SK-MEL-5 (cell line): ENCODE measurements at regions not wholly inside any gene's neighbourhood (a gene's known extent, or its start where the extent isn't known, plus 50 kb on each side); places are given as distances from the start of the nearest gene placed in this dataset.
A peak's percentile ranks its signal among the peaks of the same experiment; 100 is the strongest.
"Not testable (repeated sequence)": the region's sequence is repeated elsewhere in the genome, so short reads cannot be mapped to it uniquely, and the experiment has no call there.

Source experiments
- DNase-seq: peaks from one replicate; pipeline ENCODE4 v3.0.0-alpha.2; 2016; ENCODE audit warnings: low read depth, low spot score
- in situ Hi-C: cut with HindIII; loops from 2 replicates; pipeline ENCODE4 v1.10.0; 2016; ENCODE audit warnings: low sequenced_read_pairs, high pct_unique_total_duplicates, low pct_unique_long_range_greater_than_20kb

DNA sequence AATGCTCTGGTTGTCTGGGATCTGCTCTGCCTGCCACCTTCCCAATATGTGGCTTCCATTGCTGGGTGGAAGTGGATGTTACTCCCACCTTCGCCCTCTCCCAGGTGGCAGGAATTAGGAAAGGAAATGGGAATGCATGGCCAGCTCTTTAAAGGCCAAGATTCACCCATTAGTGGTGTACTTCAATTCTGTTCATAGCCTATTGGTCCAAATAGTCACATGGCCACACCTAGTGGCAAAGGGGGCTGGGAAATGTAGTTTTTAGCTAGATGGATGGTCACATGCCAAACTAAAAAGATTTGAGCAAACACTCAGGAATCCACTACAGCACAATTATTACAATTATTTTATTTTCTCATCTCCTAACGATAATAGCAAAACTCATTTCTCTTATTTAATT, 135.1 kb downstream of the NPY start:
- in situ Hi-C loops = no loop called here
- peak; percentile 55 for DNase-seq

DNA sequence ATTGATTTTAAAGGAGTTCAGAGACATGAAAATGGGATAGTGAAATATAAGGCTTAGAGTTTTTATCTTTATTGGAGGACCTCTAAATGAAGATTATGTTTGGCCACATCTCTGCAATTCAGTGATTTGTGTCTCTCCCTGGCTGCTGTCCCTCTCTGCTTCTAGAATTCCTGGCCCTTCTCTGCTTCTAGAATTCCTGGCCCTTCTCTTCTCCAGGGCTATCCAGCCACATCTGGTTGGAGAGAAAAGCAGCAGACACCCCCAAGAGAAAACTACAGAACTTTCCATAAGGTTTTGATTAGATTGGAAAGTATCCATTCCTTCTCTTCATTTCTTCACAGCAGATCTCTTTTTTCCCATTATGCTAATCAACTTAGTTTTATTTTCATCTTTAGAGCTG, 135.5 kb downstream of the NPY start:
- in situ Hi-C loops = no loop called here
- DNase-seq = no peak

DNA sequence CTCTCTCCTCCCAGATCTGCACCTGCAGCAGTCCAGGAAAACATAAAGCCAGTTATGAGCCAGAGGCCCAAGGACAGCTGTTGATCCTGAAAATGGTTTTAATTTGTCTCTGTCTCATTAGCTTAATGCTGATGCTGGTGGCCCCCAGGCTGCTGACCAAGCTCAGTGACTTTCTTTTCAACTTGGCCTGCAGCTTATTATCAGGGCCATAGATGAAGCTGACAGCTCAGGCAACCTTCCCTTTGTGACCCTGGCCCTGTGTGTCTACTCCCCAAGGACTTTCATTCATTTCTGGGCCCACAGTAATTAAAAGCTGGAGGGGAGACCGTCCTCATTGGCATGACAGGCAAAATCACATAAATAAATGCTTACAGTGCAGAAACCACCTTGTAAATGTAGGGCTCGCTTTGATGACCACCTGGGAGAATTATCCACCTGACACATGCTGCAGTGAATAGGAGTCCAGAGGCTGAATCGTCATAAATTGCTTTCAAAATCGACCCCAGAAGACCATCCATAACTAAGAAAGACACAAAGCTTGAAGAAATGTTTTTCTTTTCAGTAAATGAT, 138.5 kb downstream of the NPY start:
- no peak for DNase-seq
- in situ Hi-C loops = no loop called here

DNA sequence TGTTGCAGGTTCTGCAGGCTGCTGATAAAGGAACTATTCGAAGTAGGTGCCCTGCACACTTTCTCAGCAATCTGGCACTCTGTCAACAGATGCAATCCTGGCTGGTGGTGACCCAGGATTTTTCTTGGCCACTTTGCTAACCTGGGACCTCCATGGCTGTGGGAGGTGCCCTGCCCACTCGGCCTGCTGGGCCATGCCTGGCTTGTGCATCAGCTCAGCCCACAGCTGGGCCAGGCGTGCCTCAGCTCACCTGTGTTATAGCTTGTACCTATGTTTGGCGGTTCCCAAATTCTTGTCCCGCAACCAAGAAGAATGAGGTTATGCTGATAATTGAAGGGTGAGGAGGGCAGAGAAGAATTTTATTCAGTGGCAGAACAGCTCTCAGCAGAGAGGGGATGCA, 141.7 kb downstream of the NPY start:
- in situ Hi-C loops = no loop called here
- no peak for DNase-seq

DNA sequence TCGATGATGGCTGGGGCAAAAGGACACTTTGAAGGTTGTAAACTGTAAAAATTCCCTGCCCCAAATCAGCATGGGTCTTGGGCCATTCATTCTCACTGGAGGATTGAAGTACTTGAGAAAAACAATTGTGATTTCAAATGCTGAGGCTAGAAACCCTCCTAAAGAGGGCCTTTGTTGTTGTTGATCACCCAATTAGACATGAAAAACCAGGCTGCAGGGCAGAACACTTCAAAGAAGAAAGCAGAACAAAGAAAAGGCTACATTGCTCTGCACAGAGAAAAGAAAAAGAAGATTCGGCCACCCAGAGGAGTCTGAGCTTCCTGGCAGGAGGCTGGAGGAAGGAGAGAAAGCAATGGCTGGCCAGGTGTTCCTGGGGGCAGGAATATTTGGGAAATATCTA, 143.1 kb downstream of the NPY start:
- in situ Hi-C loops = no loop called here
- no peak for DNase-seq

DNA sequence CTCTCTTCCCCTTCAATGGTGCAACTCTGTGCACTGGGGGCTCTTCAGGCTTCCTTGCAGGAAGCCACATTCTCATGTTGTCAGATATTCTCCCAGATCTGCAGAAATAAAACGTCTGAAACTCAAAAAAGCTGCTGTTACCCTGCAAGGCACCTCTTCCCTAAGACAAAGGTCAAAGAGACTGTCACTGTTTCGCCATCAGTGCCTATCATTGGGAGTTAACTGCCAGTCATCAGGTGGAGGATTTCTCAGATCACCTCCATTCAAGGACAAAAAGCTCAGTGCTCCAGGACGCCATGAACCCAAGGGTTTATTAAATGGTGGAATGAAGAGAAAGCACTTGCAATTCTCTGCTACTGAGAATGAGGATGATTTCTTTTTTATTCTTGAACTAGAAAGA, 144.6 kb upstream of the PALS2 start:
- in situ Hi-C loops = no loop called here
- no peak for DNase-seq

DNA sequence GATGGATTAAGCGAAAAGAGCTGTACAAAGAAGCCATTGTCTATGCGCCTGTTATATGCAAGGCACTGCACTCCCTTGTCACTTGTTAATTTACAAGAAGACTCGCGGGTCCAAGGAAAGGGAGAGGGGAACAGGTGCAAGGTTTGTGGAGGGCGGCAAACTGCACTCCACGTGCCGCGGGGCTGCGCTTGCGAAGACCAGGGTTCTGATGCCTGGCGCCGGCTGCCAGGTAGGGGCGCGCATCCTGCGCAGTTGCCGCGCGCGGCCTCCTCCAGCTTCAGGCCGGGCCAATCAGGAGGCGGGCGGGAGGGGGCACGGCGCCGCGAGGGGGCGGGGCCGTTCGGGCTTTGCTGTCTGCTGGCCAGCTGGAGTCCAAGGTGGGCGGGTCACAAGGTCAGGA, 140.6 kb upstream of the PALS2 start:
- no peak for DNase-seq
- in situ Hi-C loops = no loop called here

DNA sequence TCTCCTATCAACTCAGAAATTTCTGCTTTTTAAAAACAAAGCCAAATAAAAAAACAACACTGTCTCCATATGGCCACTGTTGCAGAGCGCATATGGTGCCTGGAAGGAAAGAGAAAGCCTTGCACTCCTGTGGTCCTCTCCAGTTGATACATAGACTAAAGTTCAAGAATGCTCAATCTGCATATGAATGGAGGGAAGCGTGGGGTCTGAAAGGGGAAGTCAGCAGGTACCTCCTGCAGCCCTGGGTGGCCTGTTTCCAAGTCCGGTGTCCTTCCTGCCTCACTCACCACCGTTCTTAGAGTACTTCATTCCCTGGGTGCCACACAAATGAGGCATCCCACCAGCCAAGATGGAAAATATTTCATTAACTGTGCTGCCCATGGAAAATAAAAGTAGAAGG, 138.3 kb upstream of the PALS2 start:
- in situ Hi-C loops = no loop called here

DNA sequence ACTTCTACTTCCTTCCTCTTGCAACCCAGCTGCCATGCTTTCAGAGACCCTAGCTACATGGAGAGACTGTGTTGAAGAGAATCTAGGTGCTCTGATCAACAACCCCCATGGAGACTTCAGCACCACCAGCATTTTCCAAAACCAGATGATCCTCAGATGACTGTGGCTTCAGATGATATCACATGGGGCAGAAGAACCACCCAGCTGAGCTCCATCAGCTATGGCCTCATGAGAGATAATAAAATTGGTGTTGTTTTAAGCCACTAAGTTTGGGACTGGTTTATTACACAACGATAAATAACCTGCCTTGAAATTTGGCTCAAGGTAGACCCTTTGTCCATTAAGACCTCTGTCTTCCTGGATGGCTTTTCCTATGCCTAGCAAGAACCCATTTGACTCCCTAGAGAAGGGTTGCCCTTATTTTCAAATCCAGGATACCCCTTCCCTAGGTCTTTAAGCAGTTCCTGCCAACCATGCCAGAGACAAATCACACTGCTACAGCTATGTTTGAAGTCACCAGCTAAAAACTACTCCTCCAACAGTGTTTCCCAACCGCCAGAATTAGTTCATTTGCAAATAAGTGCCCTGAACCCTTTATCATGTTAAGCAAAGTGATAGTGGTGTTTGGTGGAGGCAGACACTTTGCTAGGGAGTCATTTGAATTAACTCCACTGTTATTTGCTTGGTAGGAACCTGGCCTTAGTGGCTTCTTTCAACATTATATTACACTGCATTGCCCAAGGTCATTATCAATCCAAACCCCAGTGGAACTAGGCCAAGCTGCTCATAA, 136.9 kb upstream of the PALS2 start:
- in situ Hi-C loops = no loop called here
- no peak for DNase-seq

More for the DNA sequence above, 138.3 kb upstream of the PALS2 start:
- DNase-seq = no peak

DNA sequence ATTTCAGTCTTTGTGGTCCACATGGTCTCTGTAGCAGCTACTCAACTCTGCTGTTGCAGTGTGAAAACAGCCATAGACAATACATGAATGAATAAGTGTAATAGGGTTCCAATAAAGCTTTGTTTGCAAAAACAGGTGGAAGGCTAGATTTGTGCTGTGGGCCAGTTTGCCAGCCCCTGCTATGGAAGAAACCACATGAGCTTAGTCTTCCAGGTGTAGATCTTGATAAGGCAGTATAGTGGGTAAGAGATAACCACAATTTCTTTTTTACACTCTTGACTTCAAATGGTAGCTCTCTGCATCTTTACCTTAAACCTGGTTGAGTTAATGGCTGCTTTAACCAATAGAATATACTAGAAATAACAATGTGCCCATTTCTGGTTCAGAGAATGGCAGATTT, 135.0 kb upstream of the PALS2 start:
- DNase-seq = no peak
- in situ Hi-C loops = no loop called here

DNA sequence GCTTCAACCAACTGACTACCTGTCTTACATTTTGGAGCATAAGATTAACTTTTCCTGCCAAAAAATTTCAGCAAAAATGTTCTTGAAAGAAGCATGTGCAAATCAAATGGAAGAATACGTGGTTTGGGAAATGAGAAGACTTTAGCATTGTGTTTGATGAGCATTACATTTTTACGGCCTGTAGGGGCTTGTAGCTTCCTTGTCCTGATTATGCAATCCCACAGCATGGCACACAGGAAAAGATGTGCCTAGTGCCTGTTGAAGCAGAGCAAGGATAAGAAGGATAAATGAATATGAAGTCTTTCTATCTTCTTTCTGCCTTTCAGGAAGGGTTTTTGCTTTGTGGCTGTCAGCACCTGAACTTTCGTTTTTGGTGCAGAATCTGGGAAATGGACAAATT, 134.1 kb upstream of the PALS2 start:
- peak; percentile 26 for DNase-seq
- in situ Hi-C loops = not testable (repeated sequence)

DNA sequence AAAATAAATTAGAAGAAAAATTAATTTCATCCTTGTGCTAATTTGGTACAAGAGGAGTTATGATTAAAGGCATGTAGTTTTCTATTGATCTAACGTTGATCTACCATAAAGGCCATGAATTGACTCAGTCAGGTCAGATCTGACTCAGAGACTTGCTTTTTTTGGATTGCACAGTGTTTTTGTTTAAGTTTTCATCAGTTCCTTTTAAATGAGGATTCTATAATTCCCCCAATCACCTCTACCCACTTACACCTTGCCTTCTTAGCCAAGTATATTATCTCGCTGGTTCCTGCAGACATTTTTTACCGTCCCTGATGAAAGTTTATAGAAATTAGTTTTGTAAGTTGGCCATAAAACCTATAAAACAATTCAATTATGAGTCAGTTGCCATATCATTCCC, 132.4 kb upstream of the PALS2 start:
- no peak for DNase-seq
- in situ Hi-C loops = no loop called here

DNA sequence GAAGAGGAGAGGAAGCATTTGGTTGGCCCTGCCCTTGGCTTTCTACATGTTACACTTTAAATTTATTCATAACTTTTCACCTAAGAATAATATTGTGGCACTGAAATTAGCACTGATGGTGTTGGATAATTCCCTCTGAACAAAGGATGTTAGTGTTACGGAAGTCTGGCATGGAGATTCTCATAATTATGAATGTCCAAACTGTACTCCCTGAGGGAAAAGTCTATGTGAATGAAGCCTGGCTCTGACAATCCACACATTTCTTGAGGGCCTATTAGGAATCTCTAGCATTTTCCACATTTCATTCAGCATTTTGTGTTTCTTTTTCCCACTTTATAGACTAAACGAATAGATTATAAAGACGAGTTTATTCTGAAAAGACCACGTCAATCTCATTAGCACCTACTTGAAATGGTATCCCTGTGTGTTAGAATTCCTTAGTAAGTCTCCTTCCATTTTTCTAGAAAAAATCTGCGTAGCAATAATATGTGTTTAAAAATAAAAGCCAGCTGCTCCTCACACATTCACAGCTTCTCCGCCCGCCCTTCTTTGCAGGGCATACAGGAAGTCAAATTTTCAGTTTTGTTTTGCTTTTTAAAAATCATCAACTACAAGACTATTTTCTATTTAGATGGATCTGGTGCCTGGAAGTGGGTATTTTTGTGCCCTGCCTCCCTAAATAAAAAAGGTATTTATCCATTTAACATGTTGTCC, 131.8 kb upstream of the PALS2 start:
- in situ Hi-C loops = no loop called here
- DNase-seq = peak; percentile 14

DNA sequence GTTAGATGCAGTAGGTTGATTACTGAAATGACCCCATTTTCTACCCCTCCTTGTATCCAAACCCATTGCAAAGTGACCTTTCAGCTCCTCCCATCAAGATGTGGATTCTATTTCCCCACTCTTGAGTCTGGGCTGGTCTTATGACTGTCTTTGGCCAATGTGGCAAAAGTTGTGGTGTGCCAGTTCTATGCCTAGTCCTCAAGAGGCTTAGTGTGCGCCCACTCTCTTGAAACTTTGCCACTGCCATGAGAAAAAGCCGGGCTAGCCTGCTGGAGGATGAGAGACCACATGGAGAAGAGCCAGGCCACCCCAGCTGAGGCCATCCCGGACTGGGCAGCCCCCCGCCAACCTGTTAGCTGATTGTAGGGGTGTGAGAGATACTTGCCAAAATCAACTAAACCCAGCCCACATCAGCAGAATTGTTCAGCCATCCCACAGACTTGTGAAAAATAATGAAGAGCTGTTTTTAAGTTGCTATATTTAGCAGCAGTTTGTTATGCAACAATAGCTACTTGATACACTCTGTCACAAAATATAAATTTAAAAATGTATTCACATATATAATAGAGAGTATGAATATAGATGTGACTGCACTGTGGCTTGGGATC, 131.0 kb upstream of the PALS2 start:
- no peak for DNase-seq
- in situ Hi-C loops = no loop called here

DNA sequence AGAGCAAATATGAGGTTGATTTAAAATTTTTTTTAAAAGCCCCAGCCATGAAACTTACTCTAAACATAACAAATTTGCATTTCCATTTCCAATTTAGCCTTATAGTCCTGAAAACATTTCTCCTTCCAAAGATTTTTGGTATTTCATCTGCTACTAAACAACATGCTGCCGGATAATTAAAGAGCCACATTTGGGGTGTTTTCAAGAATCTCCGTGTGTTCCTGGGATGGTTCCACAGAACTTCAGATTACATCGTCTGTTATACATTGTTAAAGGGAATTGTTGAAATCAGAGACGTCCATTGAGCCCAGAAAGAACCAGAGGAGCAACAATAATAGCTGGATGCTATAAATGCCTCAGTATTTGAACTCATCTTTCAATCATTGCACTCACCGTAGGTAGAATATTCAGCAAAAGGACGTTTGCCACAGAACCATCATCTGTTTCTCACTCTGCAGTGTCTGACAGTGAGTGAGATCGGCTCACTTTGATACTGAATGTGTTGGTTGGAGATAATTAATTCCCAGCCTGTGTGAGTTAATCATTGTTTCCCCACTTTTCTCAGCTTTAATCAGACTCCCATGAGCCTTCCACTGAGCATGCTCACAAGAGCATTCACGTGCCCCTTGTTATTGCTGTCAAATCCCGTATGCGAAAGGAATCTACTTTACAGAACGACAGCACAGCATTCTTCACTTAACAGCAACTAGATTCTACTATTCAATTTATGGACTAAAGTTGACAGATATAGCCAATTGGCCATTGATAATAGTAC, 128.4 kb upstream of the PALS2 start:
- in situ Hi-C loops = no loop called here
- no peak for DNase-seq

DNA sequence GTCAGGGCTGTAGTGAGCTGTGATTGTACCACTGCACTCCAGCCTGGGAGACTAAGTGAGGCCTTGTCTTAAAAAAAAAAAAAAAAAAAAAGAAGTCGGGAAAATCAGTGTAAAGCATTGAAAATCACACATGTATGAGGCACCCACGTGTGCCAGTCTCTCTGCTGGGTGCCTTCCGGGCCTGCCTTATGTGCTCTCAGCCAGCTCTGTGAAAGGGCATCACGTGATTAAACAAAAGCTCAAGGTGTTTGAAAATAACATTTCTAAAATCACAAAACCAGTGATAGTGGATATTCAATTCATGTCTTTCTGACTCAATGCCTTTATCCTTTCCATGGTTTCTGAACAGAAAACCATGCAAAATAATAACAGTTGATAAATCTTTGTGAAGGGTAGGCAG, 125.2 kb upstream of the PALS2 start:
- in situ Hi-C loops = no loop called here
- DNase-seq = no peak

DNA sequence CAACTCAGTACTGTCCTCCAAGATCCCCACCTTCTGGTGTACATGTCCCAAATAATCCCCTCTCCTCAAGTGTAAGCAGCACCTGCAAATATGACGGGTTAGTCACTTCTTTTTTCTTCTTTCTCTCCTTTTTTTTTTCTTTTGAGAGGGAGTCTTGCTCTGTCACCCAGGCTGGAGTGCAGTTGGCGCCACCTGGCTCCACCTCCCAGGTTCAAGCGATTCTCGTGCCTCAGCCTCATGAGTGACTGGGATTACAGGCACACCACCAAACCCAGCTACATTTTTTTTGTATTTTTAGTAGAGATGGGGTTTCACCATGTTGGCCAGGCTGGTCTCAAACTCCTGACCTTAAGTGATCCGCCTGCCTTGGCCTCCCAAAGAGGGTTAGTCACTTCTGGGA, 123.8 kb upstream of the PALS2 start:
- DNase-seq, in situ Hi-C loops: not testable (repeated sequence)
